ENCODE measurements at regions not wholly inside any gene's neighbourhood (a gene's known extent, or its start where the extent isn't known, plus 50 kb on each side); places are given as distances from the start of the nearest gene placed in this dataset.
A peak's percentile ranks its signal among the peaks of the same experiment; 100 is the strongest.

DNA sequence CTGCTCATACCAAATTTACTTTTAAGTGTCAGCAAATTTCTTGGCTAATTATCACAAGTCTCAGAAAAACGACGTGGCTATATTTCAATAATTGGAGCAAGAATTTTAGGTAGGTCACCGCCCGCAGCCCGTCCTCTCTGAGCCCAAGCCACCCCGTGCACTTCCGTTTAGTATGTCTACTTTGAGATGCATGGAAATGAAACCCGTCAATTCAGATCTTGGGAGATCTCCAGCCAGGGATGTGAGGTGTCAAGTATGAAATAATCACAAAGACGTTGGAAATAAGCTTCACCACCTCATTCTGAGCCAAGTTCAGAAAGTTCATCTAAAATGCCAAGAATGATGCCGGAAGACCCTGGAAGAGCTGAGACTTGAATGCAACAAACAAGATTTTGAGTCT, 132.6 kb upstream of the IRF2BP2 start:
- DNase-seq (ENCODE audit: low read depth, low spot score) = no peak

DNA sequence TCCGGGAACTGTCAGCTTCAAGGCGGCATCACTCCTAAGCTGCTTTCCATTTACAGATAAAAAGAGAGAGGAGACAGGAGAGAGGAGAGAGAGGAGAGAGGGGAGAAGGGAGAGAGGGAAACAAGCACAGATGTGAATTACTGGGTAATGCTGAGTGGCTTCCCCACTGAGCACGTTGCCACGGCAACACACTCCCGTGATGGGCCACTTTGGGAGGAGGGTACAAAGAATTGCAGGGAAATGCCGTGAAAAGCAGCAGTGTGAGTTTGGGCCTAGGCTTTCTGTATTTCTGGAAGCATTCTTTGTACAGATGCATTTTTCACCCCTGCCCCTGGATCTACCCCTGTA, 128.0 kb upstream of the IRF2BP2 start:
- no peak for DNase-seq (ENCODE audit: low read depth, low spot score)

DNA sequence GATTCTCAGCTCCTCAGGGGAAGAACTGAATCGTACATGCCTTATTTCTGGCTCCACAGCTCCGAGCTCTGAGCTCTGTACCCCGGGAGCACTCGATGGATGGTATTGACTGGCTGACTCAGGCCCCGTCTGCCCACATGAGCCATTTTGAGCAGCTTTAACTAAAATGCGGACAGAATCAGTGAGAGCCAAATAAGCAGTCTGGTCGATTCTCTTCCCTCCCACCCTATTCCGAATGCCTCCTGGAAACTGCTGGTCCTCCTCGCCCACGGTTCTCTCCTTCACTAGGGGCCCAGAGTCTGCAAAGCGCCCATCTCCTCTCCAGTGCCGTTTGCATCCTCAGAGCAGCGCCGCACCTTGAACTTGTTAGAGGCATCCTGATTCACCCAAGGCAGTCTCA, 125.9 kb upstream of the IRF2BP2 start:
- no peak for DNase-seq (ENCODE audit: low read depth, low spot score)

DNA sequence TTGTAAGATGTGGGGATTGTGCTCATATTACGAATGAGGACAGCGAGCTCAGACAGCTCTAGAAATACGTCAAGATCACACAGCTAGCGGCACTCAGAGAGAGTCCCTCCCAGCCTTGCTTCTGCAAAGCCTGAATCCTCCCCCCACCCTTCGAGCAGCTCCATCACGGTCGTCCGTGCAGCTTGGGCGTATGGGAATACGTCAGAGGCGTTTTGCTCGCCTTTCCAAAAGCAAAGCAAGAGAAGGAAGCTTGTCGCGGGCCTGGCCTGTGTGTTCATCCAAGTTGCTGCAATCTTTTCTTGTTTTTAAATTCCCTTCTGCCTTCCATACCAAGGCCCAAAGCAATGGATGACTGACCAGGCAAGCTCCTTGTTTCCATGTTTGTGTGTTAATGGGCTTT, 125.5 kb upstream of the IRF2BP2 start:
- DNase-seq (ENCODE audit: low read depth, low spot score) = no peak

DNA sequence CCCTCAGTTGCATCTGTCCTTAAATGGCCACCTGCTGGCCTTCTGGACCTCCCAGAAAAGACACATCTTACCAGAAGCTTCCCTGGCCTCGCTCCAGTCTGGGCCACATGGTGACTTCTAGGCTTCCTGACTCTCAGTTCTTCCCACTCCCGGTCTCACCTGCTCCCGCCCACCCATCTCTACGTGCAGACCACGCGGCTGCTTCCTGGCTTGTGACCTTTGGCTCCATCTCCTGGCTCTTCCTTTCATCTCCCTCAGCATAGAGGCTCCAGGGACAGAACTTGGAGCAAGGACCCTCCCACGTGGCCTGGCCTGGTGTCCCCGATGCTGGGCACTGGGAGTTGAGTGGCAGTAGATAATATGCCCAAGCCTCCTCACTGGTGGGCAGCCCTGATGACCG, 124.9 kb upstream of the IRF2BP2 start:
- DNase-seq (ENCODE audit: low read depth, low spot score) = no peak

DNA sequence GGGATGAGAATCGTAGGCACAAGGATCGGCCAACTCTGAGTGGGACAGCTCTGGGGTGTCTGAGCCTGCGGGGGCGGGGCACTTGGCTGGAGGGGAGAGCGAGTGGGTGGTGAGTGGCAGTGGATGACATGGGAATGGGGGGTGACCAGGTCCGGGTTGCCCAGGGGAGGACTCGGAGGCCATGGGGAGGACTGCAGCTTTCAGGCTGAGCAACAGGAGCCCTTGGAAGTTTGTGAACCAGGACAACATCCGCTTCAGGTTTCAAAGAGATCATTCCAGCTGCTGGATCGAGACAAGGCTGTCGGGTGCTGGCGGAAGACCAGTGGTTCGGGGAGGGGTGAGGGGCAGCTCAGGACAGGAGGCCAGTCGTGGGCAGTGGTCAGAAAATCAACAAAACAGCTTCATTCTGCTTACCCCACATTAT, 124.4 kb upstream of the IRF2BP2 start:
- DNase-seq (ENCODE audit: low read depth, low spot score) = no peak

DNA sequence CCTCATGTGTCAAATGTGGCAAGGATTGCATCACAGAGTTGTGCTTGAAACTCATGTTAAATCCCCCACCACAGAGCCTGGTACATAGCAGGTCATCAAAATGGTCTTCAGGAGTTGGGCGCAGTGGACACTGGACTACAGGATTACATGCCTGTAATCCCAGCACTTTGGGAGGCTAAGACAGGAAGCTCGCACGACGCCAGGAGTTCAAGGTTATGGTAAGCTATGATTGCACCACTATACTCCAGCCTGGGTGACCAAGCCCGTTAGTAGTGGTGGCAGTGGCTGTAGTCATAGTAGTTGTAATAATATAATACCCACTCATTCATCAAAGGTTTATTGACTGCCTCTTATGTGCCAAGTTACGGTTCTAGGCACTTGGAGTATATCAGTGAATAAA, 123.4 kb upstream of the IRF2BP2 start:
- DNase-seq (ENCODE audit: low read depth, low spot score) = no peak

DNA sequence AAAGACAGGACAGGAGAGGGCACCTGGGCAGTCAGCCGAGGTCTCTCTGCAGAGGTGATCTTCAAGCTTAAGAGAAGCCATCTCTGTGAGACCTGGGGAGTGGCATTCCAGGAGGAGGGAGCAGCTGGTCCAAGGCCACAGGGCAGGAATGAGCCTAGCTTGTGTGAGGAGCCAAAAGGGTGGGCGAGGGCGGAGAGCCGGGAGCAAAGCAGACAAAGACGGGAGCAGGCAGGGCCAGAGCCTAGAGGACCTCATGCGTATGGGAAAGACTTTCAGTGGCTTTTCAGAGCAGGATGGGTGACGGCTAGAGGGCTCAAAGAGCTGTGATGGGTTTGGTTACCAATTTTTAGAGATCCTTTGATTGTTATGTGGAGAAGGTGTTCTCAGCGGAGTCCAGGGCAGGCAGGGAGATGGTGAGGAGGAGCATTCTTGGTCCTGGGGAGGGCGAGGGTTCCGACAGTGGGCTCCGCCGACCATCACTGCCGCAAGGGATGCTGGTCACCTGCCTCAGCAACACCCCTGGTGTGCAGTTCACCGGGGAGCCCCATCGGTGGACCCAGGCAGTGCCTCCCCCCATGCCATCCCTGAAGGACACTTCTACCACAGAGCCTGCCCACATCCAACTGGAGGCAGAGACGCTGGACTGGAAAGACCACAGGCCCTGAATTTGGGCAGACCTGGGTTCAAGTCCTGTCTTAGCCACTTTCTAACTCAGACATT, 122.9 kb upstream of the IRF2BP2 start:
- DNase-seq (ENCODE audit: low read depth, low spot score) = no peak

DNA sequence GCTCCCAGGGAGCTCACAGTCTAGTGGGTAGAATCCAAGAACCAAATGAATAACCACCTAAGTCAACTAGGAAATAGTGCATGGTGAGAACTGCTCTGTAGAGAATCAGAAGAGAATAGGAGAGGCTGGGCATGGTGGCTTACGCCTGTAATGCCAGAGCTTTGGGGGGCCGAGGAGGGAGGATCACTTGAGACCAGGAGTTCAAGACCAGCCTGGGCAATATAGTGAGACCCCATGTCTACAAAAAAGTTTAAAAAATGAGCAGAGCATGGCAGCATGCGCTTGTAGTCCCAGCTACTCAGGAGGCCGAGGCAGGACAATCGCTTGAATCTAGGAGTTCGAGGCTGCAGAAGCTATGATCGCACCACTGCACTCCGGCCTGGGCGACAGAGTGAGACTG, 122.3 kb upstream of the IRF2BP2 start:
- DNase-seq (ENCODE audit: low read depth, low spot score) = no peak

DNA sequence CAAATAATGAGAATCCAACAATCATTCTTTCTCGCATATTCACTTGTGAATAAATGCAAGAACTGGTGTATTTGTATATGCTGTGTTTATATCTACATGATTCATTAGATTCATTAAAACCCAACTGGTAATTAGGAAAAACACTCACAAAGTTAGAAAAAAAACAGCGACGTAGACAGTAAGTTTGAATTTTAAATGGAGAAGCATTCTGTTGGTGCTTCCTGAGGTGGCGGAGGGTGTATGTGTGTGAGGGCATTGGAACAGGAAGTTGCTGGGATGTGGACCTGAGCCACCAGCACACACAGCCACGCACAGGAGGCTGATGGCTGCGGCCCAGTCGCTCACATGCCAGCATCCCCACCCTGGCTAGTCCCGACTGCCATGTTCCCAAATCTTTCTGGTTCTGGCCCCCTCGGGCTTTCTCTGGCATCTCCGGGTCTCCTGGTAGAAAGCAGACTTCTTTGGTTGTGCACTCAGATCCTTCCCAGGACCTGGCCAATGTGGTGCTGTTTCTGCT, 121.6 kb upstream of the IRF2BP2 start:
- DNase-seq (ENCODE audit: low read depth, low spot score) = no peak

DNA sequence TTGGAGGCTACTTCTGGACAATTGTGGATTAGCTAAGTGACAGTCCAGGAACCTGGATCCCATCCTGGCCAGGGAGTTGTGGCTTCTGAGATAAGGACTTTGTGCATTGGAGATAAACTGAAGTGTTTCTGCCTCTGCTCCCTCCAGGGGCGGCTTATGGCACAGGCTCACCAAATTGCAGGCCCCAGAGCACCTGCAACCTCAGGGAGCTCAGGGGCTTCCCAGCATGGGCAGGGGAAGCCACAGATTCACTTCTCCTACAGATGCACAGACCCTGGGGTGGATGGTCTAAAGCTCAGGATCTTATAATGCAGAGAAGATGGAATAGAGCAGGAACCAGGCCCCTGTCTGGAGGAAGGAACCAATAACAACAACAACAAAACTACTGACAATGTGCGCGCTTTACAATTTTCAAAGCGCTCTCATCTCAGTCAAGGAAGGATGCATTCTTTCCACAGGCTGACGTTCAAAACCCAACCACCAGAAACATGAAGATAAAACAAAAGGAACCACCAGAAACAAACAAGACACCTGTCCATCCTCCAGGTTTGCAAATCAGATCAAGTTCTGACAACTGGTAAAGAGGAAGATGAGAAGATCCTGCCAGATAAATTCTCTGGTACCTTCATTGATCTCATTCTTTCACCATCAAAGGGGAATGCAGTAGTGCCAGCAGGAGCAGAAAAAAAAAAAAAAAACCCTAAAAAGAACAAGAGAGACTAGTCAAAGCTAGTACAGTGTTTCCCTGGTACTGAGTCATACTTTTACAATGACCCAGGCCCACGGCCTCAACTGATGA, 121.0 kb upstream of the IRF2BP2 start:
- no peak for DNase-seq (ENCODE audit: low read depth, low spot score)

DNA sequence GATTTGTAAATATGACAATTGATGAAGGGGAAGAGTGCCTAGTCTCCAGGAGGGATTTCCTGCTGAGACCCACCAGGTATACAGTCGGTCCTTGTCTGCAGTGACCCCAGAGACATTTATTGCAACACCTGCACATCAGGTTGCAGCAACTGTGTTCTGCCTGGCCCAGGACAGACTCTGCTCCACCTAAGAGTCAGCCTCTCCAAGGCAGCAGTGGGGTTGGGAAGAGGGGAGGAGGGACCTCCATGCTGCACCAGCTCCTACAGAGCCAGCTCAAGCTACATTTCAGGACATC, 120.4 kb upstream of the IRF2BP2 start:
- no peak for DNase-seq (ENCODE audit: low read depth, low spot score)

DNA sequence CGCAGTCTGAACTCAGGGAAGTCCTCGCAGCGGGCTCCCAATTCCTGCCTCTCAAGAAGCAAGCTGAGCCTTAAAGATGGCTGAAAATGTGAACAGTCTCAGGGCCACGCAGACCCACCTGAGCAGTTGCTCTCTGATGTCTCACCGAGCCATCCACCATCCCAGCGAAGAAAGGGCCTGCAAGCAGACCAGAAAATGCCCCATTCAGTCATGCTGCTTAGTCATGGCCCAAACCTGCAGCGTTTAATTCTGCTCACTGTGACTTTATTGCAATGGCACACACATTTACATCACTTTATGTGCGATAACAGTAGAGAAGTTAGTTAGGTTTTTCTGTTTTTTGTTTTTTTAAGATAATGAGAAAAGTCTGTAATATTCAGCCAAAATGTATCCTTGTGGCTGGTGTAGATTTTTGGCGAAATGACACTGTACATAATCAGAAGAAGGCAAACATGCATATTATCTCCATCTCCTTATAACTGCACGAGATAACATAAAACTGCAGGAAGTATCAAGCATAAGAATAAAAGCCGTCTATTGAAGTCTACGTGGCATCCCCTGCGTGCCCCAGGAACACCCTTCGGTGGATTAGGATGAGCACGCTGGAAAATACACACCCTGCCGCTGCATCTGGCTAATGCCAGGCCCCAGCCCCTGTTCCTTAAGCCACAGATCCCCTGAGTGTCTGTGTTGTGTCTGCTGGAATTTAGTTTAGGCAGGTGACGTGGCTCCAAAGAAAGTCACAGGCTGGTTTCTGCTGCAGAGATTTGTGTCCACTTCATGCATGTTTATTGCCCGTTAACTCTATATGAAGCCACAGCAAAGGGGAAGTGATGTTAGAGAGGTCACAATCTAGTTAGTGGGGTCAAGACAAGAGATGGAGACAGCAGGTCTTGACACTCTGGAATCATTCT, 119.8 kb upstream of the IRF2BP2 start:
- no peak for DNase-seq (ENCODE audit: low read depth, low spot score)

DNA sequence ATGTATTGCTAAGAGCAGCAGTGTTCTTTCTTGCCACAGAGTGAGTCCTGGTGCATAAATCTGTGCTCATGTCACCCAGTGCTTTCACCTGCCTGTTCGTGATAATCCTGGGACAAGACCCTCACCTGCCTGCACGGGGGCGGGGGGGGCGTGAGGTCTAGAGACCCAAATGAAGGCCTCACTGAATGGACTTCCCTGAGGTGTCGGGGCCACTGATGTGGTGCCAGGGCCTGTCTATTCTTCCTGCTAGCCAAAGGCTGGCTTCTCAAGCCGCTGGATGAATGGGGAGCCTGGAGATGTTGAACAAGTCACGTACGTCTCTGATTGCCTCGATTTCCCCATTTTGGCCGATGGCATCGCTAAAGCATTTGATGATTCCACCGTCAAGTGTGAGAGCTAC, 118.8 kb upstream of the IRF2BP2 start:
- DNase-seq (ENCODE audit: low read depth, low spot score) = no peak

DNA sequence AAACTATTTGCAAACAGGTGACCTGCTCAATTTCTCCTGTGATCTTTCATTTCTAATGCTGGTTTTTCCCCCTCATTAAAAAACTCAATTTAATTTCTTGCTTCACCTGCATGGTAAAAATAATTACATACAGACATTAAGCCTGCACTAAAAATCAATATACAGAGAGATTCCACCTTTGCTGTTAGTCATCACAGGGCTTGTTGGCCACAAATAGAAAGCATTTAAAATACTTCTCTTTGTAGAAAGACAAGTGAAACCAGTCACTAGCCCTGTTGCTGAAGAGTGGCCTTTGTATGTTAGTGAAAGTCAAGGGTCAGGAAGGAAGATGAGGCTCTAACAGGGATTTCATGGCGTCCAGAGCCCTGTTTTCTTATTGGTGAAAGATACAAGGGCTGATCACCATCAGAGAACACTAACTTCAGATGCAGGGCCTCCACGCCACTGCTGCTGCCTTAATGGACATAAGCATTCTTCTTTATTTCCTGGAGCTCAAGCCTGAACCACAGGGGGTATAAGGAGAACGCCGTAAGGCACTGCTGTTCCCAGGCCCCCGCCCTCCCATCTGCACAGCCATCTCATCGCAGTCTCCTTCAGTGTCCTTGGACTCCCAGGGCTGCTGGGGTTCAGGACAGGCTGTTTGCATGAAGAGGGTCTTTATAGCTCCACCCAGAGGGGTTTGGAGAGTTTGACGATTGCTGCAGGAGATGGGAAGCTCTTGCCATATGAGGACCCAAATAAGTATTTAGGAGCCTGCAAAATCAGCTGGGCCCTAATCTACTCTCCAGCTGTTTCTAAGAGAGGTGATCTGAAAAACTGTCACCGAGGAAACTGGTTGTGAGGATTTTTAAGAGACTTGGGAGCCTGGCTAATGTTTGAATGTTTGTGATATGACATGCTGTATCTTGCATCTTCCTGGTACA, 117.3 kb upstream of the IRF2BP2 start:
- no peak for DNase-seq (ENCODE audit: low read depth, low spot score)

DNA sequence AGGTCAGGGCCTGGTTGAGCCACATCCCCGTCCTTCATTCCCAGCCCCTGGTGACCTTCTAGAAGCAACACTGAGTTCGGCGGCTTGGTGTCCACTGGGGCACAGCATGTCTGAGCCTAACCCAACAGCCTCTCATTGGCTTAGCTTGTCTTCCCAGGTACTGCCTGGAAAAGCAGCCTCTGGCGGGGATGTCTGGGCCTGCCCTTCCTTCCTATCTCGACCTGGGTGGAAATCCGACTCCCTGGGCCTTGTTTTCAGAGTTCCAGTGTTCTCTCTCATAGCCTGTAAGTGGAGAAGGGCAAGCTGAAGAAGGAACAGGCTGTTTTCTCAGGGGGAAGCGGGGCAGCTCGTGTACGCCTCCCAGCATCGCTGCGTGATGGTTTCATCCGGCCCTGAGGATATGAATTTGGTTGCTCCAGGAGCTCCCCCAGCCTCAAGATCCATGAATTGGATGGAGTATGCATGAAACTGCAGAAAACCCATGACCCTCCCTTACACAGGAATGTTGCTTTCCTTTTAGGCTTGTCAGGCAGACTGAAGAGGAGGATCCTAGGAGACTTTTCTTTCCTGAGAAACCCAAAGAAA, 116.5 kb upstream of the IRF2BP2 start:
- DNase-seq (ENCODE audit: low read depth, low spot score) = no peak

DNA sequence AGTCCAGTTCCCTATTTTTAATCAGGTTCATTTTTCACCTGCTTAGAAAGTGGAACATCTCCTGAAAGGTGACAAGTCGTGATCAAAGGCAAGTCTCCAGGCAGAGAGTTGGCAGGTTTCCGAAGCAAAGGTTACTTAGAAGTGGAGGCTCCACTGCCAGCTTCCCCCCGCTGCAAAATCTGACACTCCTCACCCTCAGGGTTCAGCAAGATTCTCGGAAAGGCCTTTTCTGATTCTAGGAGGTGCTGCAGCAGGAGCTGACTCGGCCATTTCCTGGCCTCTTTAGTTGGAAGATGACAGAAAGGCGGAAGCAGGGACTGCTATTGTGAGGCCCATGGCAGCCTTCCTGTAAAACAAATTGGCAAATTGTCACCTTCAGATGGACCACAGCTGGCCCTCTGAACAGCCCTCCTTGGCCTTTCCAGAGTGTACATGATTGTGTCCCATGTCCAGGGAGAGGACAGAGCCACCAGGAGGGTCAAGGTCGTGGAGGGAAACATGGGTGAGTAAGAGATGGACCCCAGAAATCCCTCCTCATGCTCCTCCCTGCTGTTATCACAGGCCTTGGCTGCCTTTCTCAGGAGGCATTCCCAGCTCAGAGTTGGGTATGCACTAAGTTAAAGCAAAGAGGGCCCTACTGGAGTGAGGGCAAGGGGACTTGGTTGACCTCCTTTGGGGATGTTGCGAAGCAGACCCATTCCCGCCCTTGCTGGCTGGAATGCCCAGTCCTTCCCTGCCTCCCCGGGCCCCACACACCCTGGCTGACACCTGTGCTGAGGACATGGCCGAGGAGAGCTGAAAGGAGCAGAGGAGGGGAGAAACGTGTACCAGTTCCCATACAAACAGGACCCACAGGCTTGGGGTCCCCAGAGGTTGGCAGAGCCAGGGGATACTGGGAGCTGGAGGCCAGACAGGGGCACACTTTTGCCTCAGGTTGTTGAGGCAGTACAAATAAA, 115.5 kb upstream of the IRF2BP2 start:
- no peak for DNase-seq (ENCODE audit: low read depth, low spot score)

DNA sequence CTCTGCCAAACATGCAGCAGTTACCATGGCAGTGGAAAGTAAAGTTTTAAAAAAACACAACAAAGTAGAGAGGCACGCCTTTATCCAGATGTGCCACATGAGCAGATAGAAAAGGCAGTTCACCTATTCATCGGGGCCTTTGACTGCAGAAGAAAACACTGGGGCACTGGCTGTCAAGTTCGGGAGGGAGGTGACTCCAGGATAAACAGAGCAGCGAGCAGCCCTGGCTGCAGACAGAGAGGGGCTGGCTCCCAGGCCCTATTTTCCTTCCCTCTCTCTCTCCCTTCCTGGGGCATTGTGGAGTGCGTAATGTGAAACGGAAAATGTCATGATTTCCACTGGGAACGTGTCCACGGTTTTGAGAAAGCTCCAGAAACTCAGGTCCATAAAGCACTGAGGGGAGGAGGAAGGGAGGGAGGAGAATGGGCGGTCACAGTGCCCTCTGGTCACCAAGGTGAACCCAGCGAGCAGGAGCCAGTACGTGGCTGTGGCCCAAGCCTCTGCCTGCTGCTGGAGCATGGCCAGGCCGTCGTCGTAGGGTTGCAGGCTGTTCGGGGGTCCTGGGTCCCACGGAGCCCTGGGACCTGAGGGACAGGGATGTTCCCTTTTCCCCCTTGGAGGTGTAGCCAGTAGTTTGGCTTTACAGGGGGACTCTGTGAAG, 114.7 kb upstream of the IRF2BP2 start:
- peak; percentile 95 for DNase-seq (ENCODE audit: low read depth, low spot score)

Data from pulmonary artery endothelial cell (primary cell).